AG10803 (cell line): ENCODE measurements at regions not wholly inside any gene's neighbourhood (a gene's known extent, or its start where the extent isn't known, plus 50 kb on each side); places are given as distances from the start of the nearest gene placed in this dataset.

Source experiments
- DNase-seq: peaks from one replicate; pipeline ENCODE4 v3.0.0; 2010; ENCODE audit warnings: low read depth
- H3K4me3 ChIP-seq: 2 replicates; pipeline ENCODE4 v1.5.1; 2011; ENCODE audit warnings: mild to moderate bottlenecking, low read length, control low read depth
- TF ChIP-seq, protein P1 (sequence below): conservative IDR thresholded peaks from 2 replicates; pipeline ENCODE4 v1.5.1; 2011; ENCODE audit warnings: mild to moderate bottlenecking, low read length, control low read depth, inconsistent platforms

GRCh38 chr1:4121293-4121684, 221.2 kb upstream of the C1orf174 start:
- TF ChIP-seq, protein P1, sequence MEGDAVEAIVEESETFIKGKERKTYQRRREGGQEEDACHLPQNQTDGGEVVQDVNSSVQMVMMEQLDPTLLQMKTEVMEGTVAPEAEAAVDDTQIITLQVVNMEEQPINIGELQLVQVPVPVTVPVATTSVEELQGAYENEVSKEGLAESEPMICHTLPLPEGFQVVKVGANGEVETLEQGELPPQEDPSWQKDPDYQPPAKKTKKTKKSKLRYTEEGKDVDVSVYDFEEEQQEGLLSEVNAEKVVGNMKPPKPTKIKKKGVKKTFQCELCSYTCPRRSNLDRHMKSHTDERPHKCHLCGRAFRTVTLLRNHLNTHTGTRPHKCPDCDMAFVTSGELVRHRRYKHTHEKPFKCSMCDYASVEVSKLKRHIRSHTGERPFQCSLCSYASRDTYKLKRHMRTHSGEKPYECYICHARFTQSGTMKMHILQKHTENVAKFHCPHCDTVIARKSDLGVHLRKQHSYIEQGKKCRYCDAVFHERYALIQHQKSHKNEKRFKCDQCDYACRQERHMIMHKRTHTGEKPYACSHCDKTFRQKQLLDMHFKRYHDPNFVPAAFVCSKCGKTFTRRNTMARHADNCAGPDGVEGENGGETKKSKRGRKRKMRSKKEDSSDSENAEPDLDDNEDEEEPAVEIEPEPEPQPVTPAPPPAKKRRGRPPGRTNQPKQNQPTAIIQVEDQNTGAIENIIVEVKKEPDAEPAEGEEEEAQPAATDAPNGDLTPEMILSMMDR = no peak
- no peak for DNase-seq
- H3K4me3 ChIP-seq = no peak overlapping the region

DNA sequence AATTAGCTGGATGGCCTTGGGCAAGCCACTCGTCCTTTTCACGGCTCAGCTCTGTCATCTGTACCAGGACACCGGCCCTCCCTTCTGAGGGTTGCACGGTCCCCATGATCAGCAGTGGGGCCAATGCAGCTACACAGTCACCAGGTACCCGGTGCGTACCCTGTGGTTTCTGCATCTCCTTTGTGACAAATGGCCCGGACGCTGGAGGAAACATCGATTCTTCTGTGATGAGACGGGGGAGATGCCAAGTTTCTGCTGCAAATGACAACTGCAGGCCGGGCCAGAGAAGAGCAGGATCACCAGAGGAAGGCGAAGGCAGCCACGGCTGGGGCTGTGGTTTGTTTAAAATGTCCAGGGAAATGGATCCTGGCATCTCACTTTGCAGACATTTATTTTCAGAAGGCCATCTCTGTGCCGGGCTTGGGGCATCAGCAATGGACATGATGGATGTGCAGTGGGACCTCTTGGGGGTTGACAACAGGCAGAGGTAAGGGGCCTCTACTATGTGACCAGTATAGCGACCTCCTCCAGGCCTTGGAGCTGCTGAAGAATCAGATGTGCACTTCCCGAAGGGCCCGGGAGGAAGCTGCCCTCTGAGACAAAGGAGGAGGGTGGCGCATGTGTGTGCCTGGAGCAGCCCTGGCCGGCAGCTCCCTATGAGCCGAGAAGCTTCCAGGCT, 221.9 kb upstream of the C1orf174 start:
- no peak overlapping the region for H3K4me3 ChIP-seq
- no peak for DNase-seq
- TF ChIP-seq, protein P1 = no peak

GRCh38 chr1:4122513-4123160, 222.6 kb upstream of the C1orf174 start:
- H3K4me3 ChIP-seq = no peak overlapping the region
- TF ChIP-seq, protein P1 = no peak
- no peak for DNase-seq

DNA sequence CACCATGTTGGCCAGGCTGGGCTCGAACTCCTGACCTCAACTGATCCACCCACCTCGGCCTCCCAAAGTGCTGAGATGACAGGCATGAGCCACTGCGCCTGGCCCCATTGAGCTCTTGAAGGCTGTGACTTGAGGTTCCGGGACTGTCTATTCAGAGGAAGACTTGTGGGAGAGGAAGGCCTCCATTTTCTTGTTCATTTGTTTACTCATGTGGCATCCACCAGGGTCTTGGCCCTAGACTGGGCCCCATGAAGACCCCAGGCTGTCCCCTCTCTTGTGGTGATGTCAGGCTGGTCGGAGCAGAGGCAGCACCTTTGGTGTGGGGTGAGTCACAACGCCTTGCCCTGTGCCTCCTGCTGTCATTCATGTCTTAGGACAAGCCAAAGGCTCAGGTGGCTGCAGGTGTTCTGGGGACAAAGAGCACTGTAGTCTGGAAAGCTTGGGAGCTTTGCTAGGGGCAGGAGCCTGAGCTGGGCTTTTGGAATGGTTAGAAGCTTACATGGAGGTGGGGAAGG, 224.6 kb upstream of the C1orf174 start:
- TF ChIP-seq, protein P1 = no peak
- no peak overlapping the region for H3K4me3 ChIP-seq
- DNase-seq = no peak

DNA sequence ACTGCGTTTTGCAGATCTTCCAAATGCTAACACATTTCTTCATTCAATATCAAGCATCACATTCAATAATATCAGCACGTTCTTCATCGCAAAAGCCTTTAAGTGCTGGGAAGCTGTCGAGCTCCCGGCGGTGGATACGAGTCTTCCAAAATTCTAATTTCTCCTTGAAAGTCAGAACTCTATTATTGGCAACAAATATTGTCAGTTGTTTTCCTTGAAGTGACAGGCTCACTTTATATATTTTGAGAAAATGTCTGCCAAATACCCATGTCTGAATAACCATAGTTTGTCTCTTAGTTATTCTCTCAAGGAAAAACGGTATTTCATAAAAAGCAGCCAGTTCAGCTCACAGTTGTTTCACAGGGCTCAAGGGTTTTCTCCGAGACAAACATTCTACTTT, 226.2 kb upstream of the C1orf174 start:
- no peak overlapping the region for H3K4me3 ChIP-seq
- DNase-seq = no peak
- TF ChIP-seq, protein P1 = no peak

- TF ChIP-seq, protein P1 = no peak
- no peak for DNase-seq
- no peak overlapping the region for H3K4me3 ChIP-seq
These were observed 226.9 kb upstream of the C1orf174 start for GRCh38 chr1:4126731-4127591.
